Adrenal gland (tissue), 5 donors: ENCODE measurements at regions not wholly inside any gene's neighbourhood (a gene's known extent, or its start where the extent isn't known, plus 50 kb on each side); places are given as distances from the start of the nearest gene placed in this dataset.

ENCODE experiments used
- CTCF ChIP-seq, 6 experiments: fragments of 450-650 bp in 4 of 6; fragments of 200-600 bp in 2 of 6; sonication (generic) in 1 of 6; IDR thresholded peaks; 1 replicate in 5 of 6; 2 replicates in 1 of 6; pipeline versions ENCODE4 v1.5.1 to v1.8.0; 2016 to 2021; ENCODE audit warnings: antibody characterized with exemption in 6 of 6, mild to moderate bottlenecking in 2 of 6, moderate library complexity in 1 of 6
- POLR2A ChIP-seq, 2 donors: fragments of 450-650 bp; IDR thresholded peaks; one replicate each; pipeline ENCODE4 v1.6.1; 2017; ENCODE audit warnings: antibody characterized with exemption in 2 of 2, mild to moderate bottlenecking in 2 of 2, moderate library complexity in 1 of 2
- donor health status: DM: no; HTN: no; CAD: no.

GRCh38 chr5:3060283-3060682 lies 308.8 kb upstream of the IRX2 start:
- TF ChIP-seq POLR2A (IDR thresholded peaks at IDR 0.05) (no peak), CTCF (IDR thresholded peaks at IDR 0.05) (no peak)
